Loucy (cell line): ENCODE measurements at regions not wholly inside any gene's neighbourhood (a gene's known extent, or its start where the extent isn't known, plus 50 kb on each side); places are given as distances from the start of the nearest gene placed in this dataset.

Experiments used
- EZH2phosphoT487 ChIP-seq: fragments of 200-600 bp; IDR thresholded peaks from 2 replicates; pipeline ENCODE4 v1.6.1; 2018; ENCODE audit warnings: antibody characterized with exemption, mild to moderate bottlenecking, moderate library complexity, borderline replicate concordance
- TF ChIP-seq, protein P1 (sequence below): fragments of 200-600 bp; sonication (generic); conservative IDR thresholded peaks from 2 replicates; pipeline ENCODE4 v1.5.1; 2014; ENCODE audit warnings: mild to moderate bottlenecking, antibody characterized with exemption, low read length

DNA sequence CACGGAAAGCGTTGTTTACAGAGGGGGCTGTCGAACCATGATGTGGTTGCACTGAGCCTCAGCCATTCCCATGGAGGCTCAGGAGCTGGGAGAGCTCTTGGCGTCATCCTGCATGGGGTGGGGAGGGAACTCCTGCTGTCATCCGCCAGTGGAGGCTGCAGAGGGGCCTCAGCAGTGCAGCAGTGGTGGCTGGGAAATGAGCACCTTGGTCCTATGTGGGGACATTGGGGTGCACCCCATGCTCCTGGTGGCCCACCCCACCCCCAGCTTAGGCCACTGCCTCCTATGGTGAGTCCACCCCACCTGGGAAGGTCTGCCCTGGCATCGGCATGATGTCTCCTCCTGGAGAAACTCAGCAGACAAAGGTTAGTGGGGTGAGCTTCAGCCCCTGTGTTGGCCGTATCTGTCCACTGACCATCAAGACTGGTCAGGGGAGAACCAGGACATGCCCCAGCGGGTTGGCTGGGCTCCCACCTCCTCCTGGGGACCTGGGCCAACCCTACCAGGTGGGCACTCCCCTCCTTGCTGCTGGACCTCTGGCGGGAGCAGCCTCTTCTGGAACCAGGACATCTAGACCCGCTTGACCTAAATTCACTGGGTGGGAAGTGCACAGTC is 67.8 kb upstream of the HDAC4 start:
- TF ChIP-seq, protein P1, sequence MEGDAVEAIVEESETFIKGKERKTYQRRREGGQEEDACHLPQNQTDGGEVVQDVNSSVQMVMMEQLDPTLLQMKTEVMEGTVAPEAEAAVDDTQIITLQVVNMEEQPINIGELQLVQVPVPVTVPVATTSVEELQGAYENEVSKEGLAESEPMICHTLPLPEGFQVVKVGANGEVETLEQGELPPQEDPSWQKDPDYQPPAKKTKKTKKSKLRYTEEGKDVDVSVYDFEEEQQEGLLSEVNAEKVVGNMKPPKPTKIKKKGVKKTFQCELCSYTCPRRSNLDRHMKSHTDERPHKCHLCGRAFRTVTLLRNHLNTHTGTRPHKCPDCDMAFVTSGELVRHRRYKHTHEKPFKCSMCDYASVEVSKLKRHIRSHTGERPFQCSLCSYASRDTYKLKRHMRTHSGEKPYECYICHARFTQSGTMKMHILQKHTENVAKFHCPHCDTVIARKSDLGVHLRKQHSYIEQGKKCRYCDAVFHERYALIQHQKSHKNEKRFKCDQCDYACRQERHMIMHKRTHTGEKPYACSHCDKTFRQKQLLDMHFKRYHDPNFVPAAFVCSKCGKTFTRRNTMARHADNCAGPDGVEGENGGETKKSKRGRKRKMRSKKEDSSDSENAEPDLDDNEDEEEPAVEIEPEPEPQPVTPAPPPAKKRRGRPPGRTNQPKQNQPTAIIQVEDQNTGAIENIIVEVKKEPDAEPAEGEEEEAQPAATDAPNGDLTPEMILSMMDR = no peak
- no peak for TF ChIP-seq EZH2phosphoT487
